SH-SY5Y (cell line): ENCODE measurements at regions not wholly inside any gene's neighbourhood (a gene's known extent, or its start where the extent isn't known, plus 50 kb on each side); places are given as distances from the start of the nearest gene placed in this dataset.

Source experiments
- GATA2 ChIP-seq: IDR thresholded peaks from 2 replicates; pipeline ENCODE4 v1.6.1; 2011; ENCODE audit warnings: mild to moderate bottlenecking, low read depth, low read length
- GATA3 ChIP-seq: IDR thresholded peaks from 2 replicates; pipeline ENCODE4 v1.6.1; 2011; ENCODE audit warnings: low read depth, mild to moderate bottlenecking, low read length, moderate library complexity

DNA sequence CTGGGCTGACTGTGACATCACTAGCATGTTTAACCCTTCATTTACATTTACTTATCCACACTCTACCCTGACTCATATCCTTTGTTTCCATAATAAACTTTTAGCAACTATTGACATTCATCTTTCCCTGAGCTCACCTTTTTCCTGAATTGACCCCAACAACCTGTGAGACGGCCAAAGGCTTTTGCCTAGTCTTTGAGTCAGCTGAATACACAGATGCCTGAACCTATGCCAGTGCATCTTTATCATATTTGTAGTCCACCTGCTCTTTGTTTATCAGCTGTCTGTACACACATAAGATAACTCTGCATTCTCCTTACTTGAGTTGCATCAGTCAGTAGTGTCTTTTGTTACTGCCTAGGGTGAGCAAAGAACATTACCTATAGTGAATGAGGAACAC lies 128.5 kb upstream of the HMHB1 start:
- TF ChIP-seq GATA2, result no peak
- no peak for TF ChIP-seq GATA3
